ENCODE measurements at regions not wholly inside any gene's neighbourhood (a gene's known extent, or its start where the extent isn't known, plus 50 kb on each side); places are given as distances from the start of the nearest gene placed in this dataset.
"Not testable (repeated sequence)": the region's sequence is repeated elsewhere in the genome, so short reads cannot be mapped to it uniquely, and the experiment has no call there.

DNA sequence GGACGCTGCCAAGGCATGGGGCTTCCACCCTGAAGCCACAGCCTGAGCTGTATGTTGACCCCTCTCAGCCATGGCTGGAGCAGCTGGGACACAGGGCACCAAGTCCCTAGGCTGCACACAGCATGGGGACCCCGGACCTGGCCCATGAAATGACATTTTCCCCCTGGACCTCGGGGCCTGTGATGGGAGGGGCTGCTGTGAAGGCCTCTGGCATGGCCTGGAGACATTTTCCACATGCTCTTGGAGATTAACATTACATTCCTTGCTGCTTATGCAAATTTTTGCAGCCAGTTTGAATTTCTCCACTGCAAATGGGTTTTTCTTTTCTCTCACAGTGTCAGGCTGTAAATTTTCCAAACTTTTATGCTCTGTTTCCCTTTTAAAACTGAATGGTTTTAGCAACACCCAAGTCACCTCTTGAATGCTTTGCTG lies 463.6 kb downstream of the ZWINT start:
- DNase-seq, result no peak

- DNase-seq, result no peak
Measured at GRCh38 chr10:55892276-55892675, 468.8 kb downstream of the ZWINT start.

GRCh38 chr10:55881588-55881987 lies 479.5 kb downstream of the ZWINT start:
- DNase-seq, result no peak

DNA sequence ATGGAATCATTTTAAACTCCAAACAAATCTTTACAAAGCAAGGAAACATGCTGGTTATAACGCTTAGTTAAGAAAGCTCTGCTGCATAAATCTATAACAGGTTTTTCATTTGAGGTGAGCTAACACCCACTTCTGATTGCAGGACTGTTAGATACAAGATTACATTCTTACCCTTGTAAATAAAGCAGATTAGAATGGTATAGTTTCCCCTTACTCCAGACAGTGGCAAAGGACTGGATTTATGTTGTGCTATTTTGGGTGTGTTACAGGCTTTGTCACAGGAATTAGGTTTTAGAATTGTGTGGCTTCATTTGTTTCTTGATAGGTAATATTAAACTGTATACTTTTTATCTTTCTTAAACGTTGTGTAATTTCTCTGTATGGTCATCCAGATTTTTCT lies 487.6 kb downstream of the ZWINT start:
- DNase-seq, result no peak

- DNase-seq, result no peak
Measured at GRCh38 chr10:55870186-55870585, 490.9 kb downstream of the ZWINT start.

- DNase-seq, result no peak
Measured at GRCh38 chr10:55867848-55868247, 493.2 kb downstream of the ZWINT start.

DNA sequence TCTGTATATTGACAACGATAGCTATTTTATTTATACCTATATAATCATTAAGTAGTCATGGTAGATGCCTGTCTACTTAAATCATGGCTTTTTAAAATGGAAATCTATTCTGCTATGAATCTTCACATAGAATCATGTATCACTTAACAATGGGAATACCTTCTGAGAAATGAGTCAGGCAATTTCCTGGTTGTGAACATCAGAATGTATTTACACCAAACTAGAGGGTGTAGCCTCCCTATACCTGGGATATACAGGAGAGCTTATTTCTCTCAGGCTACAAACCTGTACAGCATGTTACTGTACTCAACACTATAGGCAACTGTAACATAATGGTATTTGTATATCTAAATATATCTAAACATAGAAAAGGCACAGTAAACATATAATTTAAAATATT lies 502.3 kb downstream of the ZWINT start:
- DNase-seq, result no peak

DNA sequence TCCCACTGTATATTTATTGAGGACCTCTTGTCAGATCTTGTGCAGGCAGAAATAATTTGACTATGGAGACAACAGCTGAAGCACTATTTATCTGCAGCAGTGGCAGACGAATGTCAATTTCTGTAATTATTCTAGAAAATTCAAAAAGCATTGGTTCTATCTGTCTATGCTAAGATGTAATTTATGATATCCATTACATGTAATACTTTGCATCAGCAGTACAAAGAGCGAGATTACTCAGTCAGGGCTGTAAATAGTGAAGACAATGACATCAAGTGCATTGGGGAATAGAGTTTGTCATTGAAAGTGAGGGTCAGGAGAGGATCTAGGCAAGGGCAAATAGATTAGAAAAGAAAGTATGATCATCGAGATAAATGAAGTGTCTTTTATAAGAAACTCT lies 508.2 kb downstream of the ZWINT start:
- DNase-seq, result no peak

DNA sequence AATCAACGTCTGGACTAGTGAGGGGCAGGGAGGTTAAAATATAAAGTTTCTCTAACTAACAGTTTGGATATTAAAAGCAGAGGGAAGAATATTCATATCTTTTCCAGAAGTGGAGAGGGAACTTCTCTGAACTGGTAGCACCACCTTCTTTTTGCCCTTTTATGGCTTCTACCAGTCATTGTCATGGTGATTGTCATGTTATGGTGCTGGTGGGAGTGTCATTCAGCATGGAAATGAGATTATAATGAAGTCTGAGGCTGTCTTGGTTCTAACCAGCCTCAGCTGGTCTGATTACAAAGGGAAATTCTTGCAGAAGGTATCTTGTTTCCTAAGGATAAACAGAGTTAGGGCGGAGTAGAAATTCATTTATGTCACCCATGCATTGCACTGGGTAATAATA lies 523.8 kb downstream of the ZWINT start:
- no peak for DNase-seq

- DNase-seq, result no peak
Measured at GRCh38 chr10:55822096-55822495, 539.0 kb downstream of the ZWINT start.

DNA sequence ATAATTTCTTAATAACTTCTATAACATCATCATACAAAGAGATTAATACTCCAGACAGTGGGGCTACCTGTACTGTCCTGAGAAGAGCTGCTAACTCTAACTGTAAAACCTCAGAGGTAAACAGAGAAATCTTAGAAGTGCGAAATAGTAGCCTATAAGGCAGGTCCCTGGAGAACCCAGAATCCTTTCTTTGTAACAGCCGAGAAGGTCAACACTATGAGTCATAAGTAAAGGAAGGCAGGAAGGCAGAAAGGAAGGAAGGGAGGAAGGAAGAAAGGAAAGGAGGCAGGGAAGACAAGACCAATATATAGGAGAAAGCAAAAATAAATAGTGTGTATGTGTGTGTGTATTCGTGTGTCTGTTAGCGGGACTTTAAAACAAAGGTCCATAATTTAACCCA lies 540.6 kb downstream of the ZWINT start:
- no peak for DNase-seq

DNA sequence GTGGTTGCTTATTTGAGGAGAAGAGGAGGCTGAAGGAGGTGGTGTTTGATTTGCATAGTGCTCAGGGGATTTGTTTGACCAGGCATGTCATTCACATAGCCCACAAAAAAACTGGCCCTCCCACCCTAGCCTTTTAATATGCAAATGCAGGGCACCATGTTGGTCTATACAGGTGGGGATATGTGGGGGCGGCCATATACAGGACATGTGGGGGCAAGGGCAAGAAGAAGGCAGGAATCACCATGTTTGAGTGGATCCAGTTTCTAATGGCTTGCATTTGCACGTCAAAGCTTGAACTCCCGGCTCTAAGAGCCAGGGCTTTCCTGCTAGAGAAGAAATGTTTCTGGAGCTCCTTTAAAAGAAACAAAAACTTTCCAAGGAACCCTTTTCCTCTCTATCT lies 541.0 kb downstream of the ZWINT start:
- DNase-seq, result no peak

DNA sequence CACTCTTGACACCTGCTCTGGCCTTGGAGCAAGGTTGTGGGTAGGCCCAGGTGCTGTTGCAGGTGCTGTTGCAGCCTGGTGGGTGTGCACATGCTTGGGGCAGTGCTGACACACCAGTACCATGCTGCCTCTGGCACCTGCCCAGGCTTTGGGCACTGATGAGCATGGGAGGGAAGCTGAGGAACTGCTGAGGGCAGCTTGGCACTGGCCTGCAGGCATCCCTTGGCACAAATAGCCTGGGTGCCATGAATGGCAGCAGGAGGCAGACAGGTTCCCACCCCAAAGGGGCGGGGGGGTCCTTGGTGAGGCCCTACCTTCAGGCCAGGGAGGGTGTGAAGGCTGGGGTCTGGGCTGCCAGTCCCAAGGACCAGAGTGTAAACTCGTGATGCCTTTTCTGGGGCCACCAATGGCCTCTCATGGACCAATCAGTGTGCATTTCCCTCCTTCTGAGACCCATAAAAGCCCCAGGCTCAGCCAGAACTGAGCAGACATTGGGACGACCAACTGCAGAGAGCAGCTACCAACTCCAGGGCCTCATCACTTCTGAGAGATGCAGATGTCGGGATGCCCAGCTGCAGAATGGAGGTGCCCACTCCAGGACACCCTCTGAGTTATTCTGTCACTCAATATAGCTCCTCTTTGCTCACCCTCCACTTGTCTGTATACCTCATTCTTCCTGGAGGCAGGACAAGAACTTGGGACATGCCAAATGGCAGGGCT lies 547.4 kb downstream of the ZWINT start:
- no peak for DNase-seq

DNA sequence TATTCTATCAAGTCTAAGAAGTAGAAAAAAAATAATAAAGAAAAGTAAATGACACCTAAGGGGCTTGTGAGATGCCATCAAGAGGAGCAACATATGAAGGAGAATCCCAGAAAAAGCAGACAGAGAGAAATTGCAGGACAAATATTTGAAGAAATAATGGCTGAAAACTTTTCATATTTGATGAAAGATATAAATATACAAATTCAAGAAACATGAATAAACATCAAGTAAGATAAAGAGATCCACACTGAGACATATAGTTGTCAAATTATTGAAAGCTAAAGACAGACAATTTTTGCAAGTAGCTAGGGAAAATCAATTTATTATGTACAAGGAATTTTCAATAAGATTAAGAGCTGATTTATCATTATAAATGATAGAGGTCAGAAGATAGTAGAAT lies 558.0 kb downstream of the ZWINT start:
- no peak for DNase-seq

DNA sequence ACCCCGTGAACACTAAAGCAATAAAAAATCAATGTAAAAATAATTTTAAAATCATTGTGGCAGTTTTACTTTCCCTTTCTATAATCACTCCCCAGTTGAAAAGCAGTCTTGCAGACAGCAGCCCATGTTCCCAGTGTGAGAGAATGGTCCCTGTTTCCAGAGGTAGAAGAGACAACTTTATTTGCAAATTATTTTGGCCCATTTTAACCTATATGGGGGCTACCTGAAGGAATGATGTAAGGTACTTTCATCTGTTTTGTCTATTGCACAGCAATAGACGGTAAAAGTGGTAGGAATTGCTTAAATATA lies 559.8 kb downstream of the ZWINT start:
- no peak for DNase-seq

DNA sequence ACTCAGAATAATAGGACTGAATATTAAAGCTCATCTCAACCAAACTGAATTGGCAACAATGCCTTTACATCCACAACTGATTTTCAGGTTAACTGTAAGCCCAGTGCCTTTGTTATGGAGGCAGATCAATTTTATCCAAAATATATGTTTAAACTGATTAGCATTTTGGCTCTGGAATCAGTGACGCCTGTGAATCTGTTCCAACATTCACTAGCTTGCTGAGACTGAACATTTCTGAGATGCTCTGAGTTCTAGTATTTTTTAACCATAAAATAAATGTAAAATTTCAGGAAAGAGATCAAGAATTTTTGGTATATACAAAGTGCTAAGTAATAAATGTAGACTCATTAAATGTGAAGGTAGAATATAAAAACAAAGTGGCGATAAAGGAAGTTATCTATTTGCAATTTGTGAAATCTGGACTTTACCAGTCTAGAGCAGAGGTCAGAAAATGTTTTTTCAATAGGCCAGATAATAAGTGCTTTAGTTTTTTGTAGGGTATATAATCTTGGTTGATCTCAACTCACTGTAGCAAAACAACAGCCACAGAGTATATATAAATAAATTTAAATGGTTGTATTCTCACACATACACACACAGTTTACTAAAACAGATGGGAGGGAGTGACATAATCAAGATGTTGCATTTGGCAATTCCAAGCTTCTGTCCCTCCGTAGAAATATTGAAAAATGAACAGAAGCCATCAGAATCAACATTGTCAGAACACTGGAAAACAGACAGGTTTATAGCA lies 560.3 kb downstream of the ZWINT start:
- no peak for DNase-seq

DNA sequence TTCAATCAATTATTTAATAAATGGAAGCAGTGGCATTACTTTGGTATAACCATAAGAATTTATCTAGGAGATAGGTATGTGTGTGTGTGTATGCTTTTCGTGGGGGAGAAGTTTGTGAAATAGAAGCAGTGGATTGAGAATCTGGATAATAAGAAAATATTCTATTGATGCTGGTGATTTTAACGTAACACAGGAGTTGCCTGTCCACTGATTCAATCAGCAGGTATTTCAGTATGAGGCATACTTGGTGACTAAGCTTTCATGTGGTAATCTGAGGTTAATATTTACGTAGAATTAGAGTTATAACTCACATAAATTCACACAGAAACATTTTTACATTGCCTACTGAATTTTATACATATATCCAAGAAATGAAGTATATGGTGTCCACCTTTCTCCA lies 568.0 kb downstream of the ZWINT start:
- no peak for DNase-seq

DNA sequence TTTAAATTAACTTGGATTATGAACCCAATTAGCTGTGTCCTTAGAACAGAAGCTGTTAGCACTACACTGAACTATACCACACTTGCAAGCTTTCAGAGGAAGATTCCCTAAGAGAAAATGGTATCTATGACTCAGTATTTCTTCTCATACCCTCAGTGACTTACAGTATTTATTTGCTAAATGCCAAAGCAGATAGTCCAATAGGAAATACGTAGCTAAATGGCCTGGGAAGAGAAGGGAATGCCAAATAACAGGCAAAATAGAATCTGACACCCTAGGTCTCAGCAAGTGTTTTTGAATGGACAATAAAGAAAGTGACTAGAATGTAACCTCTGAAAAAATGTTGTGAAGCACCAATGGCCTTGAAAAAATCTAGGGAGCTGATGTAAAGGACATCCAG lies 570.8 kb downstream of the ZWINT start:
- not testable (repeated sequence) for DNase-seq

- no peak for DNase-seq
Measured at GRCh38 chr10:55786461-55787050, 574.5 kb downstream of the ZWINT start.

DNA sequence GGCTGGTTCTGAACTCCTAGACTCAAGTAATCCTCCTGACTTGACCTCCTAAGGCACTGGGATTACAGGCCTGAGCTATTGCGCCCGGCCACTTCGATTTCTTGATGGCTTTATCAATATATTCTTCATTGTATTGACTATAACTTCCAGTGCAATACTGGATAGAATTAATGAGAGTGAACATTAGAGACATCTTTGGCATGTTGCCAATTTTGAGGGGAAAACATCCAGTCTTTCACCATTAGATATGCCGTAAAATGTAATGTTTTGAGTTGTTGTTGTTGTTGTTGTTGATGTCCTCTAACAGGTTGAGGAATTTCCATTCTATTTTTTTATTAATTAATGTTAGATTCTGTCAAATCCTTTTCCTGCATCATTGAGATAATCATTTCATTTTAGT lies 578.9 kb downstream of the ZWINT start:
- no peak for DNase-seq

- DNase-seq, result no peak
Measured at GRCh38 chr10:55766212-55766611, 594.8 kb downstream of the ZWINT start.

GRCh38 chr10:55750458-55750857 lies 610.6 kb downstream of the ZWINT start:
- no peak for DNase-seq

DNA sequence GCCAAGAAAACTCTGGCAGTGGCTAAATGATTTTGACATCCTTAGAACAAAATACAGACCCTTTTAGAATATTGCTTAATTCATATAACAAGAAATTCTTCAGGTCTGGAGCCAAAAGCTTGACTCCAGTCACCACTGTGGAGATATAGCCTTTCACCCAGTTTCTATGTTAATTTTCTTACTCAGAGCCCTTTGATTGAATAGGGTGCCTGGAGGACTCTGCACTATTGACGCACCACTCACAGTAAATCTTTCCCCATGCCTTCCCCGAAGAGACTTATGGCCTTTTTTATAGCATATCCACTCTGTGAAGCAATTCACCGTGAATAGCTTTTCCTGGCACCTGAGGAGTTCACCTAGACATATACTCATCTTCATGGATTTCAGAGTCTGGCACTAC lies 613.8 kb downstream of the ZWINT start:
- no peak for DNase-seq

DNA sequence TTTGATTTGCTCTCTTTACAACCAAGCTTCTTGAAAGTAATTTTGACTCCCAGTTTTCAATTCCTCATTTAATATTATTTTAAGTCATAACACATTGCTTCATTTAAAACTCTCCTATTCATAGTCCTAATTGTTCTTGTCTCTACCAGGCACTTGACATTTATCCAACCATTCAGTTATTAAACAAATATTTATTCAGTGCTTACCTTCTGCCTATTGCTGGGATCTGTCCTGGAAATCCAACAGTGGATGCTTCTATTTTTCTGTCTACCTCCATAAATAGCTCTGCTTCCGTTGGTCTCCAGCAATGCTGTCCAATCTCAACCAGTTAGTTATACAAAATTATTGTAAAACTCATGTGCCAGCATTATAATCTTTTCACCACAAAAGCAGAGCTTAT lies 615.1 kb downstream of the ZWINT start:
- DNase-seq, result no peak

DNA sequence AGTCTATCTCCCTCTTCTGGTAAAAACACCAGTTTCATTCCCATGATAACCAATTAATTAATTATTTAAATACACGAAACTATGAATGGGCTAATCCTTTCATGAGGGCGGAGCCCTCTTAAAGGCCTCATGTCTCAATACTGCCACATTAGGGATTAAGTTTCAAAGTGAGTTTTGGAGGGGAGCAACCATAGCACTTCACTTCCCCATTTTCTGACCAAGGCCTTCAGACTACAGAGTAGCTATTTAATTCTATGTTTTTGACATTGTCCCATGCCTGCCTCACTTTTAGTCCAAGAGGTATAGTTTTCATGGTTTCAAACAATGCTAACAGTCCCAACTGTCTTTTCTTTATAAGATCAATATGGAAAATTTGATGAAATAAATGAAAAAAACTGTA lies 618.6 kb downstream of the ZWINT start:
- DNase-seq, result no peak

Measured in stimulated activated CD4-positive, alpha-beta T cell treated with anti-CD3 and anti-CD28 coated beads, Interleukin-2, amount 100 ng/mL, for 48 hours (primary cell).